Lower leg skin (tissue), 4 donors: ENCODE measurements at regions not wholly inside any gene's neighbourhood (a gene's known extent, or its start where the extent isn't known, plus 50 kb on each side); places are given as distances from the start of the nearest gene placed in this dataset.

Source experiments
- DNase-seq, 2 donors: peaks; one replicate each; pipeline ENCODE4 v3.0.0-alpha.2; 2019; ENCODE audit warnings: low spot score in 2 of 2
- H3K4me3 ChIP-seq: fragments of 200-600 bp; sonication (generic); 2 replicates; pipeline ENCODE4 v1.5.1; 2017; ENCODE audit warnings: mild to moderate bottlenecking, low read depth; ENCODE audit not compliant: poor library complexity, severe bottlenecking
- POLR2A ChIP-seq, 2 donors: fragments of 450-650 bp; IDR thresholded peaks; one replicate each; pipeline ENCODE4 v1.6.1; 2016 to 2017; ENCODE audit warnings: antibody characterized with exemption in 2 of 2, mild to moderate bottlenecking in 1 of 2, moderate library complexity in 1 of 2
- WGBS, 2 donors: methylation state at CpG; one replicate each; pipeline ENCODE4 v1.1.5; 2018; 5-methylcytosine and 5-hydroxymethylcytosine counted together
- intact Hi-C: fragments of 100-400 bp; cut with DNase I; formaldehyde crosslinking; loops from one replicate; pipeline ENCODE4 v1.15.0; 2023; ENCODE audit warnings: low total_unique reads
- TF ChIP-seq, protein P1 (sequence below), 3 donors: fragments of 450-650 bp; IDR thresholded peaks; one replicate each; pipeline ENCODE4 v1.5.1; 2016; ENCODE audit warnings: antibody characterized with exemption in 3 of 3, mild to moderate bottlenecking in 3 of 3, moderate library complexity in 2 of 3

DNA sequence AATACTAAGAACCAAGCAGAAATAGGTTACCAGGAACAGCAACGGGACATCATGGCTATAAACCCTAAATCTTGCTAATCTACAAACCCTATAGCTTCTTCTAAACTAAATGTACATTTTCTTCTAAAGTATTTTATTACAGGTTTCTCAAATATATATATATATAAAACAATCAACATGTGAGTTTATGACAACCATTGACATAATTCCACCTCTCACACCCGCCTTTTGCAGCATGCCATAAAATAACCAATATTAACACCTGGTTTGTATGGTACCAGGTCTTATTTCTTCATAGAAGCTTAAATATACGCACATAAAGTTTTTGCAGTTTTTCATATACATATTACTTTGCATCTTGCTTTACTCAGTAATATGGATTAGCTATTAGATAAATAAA lies 955.3 kb upstream of the LCORL start:
- no peak for DNase-seq
- intact Hi-C loops, result no loop called here
- TF ChIP-seq, protein P1, sequence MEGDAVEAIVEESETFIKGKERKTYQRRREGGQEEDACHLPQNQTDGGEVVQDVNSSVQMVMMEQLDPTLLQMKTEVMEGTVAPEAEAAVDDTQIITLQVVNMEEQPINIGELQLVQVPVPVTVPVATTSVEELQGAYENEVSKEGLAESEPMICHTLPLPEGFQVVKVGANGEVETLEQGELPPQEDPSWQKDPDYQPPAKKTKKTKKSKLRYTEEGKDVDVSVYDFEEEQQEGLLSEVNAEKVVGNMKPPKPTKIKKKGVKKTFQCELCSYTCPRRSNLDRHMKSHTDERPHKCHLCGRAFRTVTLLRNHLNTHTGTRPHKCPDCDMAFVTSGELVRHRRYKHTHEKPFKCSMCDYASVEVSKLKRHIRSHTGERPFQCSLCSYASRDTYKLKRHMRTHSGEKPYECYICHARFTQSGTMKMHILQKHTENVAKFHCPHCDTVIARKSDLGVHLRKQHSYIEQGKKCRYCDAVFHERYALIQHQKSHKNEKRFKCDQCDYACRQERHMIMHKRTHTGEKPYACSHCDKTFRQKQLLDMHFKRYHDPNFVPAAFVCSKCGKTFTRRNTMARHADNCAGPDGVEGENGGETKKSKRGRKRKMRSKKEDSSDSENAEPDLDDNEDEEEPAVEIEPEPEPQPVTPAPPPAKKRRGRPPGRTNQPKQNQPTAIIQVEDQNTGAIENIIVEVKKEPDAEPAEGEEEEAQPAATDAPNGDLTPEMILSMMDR (IDR thresholded peaks at IDR 0.05), result no peak
- TF ChIP-seq POLR2A (IDR thresholded peaks at IDR 0.05), result no peak
- 68 to 91% methylated on average over 3 of the region's 3 CpGs for WGBS, 2 donors
- H3K4me3 ChIP-seq, result no peak overlapping the region

DNA sequence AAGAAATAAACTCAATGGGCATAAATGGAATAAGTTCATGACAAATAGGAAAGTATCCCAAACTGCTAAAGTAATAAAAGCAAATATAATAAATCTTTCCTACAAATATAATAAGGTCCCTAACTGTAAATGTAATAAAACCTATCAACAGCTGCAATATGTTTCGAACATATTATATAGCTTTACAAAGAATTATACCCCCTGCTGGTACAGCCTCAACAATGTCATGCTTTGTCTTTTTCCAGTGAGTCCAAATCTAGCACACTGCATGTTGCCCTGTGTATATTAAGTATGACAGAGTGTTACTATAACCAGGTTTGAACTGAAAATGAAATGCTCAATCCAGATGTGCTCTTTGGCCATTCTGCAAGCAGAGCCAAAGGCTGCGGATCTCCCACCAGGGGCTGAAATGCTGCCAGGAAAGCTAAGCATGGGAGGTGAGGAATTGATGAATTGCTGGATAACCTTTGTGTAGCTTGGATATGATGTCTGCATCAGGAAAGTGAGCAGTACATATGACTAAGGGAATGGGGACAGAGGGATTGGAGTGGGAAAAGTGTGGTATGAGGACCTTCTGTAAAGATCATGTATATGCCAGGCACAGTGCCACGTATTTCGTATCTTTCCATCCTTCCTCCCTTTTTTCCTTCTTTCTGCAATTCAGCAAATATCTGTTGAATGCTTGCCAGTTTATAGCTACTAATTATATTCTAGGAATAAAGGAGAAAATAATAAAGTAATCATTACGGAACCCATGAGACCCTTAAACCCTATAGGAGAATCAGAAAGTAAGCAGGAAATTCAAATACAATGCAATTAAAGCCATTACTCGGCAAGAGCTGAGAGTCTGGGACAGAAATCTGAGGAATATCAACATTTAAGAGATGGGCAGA lies 954.6 kb upstream of the LCORL start:
- H3K4me3 ChIP-seq, result no peak overlapping the region
- WGBS, 2 donors, result 66 to 68% methylated on average over 6 of the region's 6 CpGs
- TF ChIP-seq, protein P1 (IDR thresholded peaks at IDR 0.05), result no peak
- TF ChIP-seq POLR2A (IDR thresholded peaks at IDR 0.05), result no peak
- intact Hi-C loops, result no loop called here
- no peak for DNase-seq

DNA sequence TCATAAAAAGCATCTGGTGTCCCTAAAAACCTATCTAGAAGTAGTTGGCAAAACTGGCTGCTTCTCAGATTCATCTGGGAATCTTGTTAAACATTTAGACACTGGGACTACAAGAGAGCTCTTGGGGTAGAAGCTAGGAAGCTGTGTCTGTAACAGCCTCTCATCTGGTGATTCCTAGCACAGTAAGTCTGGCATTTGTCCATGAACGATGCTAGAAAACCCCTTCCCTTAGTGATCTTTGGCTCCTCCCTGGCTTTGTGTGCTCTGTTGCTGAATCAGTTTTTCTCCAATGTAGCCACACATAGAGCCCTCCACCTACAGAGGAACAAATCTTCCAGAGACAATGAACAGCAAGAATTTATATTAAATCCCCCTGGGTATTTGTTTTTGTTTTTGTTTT lies 951.7 kb upstream of the LCORL start:
- DNase-seq, result no peak
- no peak for TF ChIP-seq POLR2A (IDR thresholded peaks at IDR 0.05)
- TF ChIP-seq, protein P1 (IDR thresholded peaks at IDR 0.05), result no peak
- intact Hi-C loops, result no loop called here
- 39 to 42% methylated on average over 1 of the region's 1 CpG for WGBS, 2 donors
- H3K4me3 ChIP-seq, result no peak overlapping the region

DNA sequence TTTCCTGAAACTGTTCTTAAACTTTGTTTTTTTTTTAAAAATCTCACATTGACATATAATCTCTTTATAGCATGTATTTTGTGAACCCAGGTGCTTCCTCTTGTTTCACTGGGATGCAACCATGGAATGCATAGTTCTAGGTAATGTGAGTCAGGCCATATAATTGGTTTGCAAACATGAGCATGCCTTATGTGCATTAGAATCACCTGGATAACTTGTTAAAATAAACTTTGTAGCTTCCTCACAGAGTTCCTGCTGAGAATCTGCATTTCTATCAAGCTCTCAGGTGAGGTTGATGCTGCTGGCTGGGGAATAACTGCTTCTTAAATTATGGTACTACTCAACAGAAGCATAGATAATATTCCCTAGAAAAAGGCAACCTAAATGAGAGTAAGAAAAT lies 940.3 kb upstream of the LCORL start:
- TF ChIP-seq POLR2A (IDR thresholded peaks at IDR 0.05), result no peak
- TF ChIP-seq, protein P1 (IDR thresholded peaks at IDR 0.05), result no peak
- intact Hi-C loops, result no loop called here

DNA sequence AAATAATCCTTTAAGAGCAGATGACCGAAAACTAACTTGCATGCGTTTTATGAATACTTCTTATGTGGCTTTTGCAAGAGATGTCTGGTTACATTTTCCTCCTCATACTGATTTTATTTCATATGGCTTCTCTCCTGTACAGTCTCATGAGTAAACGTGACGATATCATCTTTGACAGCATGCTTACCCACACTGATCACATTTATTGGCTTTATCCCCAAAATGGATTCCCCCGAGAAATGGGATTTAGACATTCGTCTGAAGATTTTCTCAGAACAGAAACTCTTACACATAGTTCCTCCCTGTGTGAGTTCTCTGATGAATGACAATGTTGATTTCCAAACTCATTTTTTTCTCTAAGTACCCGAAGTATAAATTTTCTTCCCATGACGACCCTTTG lies 939.7 kb upstream of the LCORL start:
- WGBS, 2 donors, result 73 to 75% methylated on average over 8 of the region's 8 CpGs
- no peak overlapping the region for H3K4me3 ChIP-seq
- no peak for TF ChIP-seq POLR2A (IDR thresholded peaks at IDR 0.05)
- TF ChIP-seq, protein P1 (IDR thresholded peaks at IDR 0.05), result no peak
- intact Hi-C loops, result no loop called here
- DNase-seq, result no peak

More for the DNA sequence above, 940.3 kb upstream of the LCORL start:
- no peak for DNase-seq
- H3K4me3 ChIP-seq, result no peak overlapping the region

DNA sequence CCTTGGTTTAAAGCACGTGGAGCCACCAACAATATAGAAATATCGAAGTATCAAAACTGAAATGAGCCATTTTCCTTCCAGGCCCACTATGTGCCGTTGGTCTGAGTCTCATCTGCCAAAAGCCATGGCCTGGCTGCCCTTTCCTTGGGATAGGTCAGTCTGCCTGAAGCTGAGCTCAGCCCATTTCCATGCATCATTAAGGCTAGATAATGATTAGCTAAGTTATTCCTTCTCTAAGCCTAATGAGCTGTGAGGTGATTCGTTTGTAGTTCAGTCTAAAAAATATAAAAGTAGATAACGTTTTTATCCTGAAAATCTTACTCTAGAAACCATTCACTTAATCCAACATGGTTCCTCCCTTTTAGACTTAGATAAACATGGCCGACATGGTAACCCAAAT lies 936.2 kb upstream of the LCORL start:
- DNase-seq, result no peak
- H3K4me3 ChIP-seq, result no peak overlapping the region
- intact Hi-C loops, result no loop called here
- TF ChIP-seq, protein P1 (IDR thresholded peaks at IDR 0.05), result no peak
- TF ChIP-seq POLR2A (IDR thresholded peaks at IDR 0.05), result no peak
- 60 to 77% methylated on average over 6 of the region's 6 CpGs for WGBS, 2 donors
